IPS DF 19.7 (cell line): ENCODE measurements at regions not wholly inside any gene's neighbourhood (a gene's known extent, or its start where the extent isn't known, plus 50 kb on each side); places are given as distances from the start of the nearest gene placed in this dataset.
"Not testable (repeated sequence)": the region's sequence is repeated elsewhere in the genome, so short reads cannot be mapped to it uniquely, and the experiment has no call there.

Experiments
- DNase-seq: peaks from one replicate; pipeline ENCODE4 v3.0.0-alpha.2; 2013; ENCODE audit warnings: low read depth, low spot score

- DNase-seq: no peak
Measured at GRCh38 chr12:131571827-131572226, 139.1 kb upstream of the SFSWAP start.

GRCh38 chr12:131572626-131573025, 138.3 kb upstream of the SFSWAP start:
- no peak for DNase-seq

DNA sequence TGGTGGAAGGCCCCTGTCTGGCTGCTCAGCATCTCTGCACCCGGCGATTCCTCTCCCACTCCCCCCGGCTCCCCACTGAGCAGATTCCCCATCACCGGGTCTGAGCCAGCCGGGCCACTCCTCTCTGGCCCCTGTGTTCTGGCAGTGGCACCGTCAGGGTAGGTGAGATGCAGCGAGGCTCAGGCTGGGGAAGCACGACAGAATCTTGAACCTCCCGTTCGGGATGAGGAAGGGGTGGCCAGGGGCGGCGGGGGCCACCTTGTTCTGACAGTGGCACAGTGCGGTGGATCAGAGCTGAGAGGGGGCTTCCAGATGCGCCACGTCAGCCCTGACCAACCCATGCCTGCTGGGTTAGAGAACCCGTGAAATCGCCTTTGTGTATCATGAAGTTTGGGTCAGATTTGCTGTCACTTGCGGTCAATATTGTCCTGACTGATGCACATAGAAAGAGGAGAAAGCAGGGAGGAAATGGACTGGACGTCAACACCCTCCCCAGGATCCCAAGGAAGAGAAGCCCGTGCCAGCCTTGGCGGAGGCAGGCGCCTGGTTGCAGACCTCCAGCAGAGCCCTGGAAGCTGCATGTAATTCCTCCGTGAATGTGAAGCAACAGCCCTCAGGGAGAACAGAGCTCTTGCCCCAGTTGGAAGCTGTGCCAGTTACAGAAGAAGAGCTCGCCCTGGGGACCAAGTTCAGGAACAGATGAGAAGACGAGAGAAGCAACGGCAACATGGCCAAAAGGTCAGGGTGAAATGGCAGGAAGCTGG, 137.1 kb upstream of the SFSWAP start:
- no peak for DNase-seq

DNA sequence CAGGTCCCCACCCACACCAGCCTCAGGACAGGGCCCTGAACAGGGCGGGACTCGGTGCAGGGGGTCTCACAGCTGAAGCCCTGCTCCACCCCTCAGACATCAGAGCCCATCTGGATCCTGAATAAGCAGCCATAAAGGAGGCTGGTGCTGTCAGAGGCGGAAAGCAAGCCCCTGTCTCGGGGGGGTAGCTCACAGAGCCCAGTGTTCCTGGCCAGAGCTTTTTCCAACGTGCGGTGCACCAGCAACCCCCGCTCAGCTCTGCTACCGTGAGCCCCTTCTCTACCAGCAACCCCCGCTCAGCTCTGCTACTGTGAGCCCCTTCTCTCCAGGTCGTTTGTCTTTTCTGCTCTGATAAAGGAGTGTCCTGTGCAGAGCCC, 136.5 kb upstream of the SFSWAP start:
- DNase-seq: no peak

DNA sequence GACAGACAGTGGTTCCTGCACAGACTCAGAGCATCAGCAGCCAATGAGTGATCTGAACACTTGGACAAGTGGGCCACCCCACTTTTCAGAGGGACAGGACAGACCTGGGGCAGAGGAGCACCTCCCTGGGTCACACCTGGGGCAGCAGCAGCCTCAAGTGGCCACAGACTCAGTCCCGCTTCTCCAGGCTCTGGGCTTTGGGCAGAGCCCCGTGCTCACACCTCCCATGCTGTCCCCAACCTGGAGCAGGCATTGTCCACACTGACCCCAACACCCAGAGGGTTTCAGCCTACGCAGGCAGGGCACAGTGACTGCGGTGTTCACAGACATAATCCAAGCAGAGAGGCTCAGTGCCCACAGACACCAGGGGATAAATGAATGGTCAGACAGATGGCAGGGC, 135.5 kb upstream of the SFSWAP start:
- DNase-seq: no peak

DNA sequence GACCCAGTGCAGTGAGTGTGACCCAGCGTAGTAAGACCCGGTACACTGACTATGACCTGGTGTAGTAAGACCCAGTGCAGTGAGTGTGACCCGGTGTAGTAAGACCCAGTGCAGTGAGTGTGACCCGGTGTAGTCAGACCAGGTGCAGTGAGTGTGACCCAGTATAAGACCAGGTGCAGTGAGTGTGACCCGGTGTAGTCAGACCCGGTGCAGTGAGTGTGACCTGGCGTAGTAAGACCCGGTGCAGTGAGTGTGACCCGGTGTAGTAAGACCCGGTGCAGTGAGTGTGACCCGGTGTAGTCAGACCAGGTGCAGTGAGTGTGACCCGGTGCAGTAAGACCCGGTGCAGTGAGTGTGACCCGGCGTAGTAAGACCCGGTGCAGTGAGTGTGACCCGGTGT, 134.2 kb upstream of the SFSWAP start:
- not testable (repeated sequence) for DNase-seq

GRCh38 chr12:131577766-131578165, 133.1 kb upstream of the SFSWAP start:
- DNase-seq: no peak

- no peak for DNase-seq
Measured at GRCh38 chr12:131578828-131579470, 131.9 kb upstream of the SFSWAP start.

- DNase-seq: no peak
Measured at GRCh38 chr12:131583090-131583712, 127.7 kb upstream of the SFSWAP start.

DNA sequence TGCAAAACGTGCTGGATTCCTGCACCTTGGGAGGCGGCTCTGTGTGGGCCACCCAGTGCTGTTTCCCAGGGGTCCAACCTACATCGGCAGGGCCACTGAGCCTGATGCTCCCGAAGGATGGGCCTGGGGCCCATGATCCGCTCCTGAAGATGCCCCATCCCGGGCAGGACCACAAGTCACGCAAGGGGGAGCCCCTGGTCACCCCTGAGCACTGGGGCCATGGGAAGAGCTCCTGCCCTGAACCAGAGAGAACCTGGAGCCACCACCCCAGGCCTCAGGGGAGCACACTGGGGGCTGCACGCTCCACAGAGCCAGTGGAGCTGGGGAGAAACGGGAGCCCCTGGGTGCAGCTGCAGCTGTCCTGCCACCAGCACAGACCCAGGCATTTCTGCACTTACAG, 124.6 kb upstream of the SFSWAP start:
- DNase-seq: no peak

DNA sequence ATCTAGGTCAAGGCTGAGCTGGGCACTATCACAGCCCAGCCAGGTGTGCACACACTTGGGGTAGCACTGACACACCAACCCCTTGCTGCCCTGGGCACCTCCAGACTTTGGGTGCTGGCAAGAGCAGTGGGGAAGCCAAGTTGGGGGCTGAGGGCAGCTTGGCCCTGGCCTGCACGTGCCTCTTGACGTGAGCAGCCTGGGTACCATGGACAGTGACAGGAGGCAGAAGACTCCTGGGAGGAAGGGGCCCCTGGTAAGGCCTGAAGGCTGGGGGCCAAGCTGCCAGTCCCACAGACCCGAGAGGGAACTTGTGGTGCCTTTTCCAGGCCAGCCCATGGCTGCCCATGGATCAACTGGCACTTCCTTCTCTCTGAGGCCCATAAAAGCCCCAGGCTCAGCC, 124.1 kb upstream of the SFSWAP start:
- no peak for DNase-seq

- no peak for DNase-seq
Measured at GRCh38 chr12:131587565-131587964, 123.3 kb upstream of the SFSWAP start.

- DNase-seq: no peak
Measured at GRCh38 chr12:131589221-131589897, 121.5 kb upstream of the SFSWAP start.

DNA sequence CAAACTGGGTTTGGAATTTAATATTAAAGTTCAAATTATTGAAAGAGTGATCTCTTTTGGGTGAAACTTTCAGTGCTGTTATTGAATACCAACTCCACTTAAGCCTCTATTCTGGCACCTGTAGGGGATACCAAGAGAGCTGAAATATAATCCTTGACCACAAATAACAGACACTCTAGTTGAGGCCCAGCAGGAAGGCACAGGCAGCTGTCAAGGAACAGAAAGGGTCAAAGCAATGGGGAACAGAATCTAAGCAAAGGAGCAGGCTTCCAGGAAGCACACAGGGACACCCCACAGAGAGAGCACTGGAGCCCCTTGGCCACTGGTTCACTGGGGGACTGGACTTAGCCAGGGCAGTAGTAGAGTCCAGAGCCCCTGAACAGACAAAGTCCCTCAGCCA, 120.9 kb upstream of the SFSWAP start:
- no peak for DNase-seq

DNA sequence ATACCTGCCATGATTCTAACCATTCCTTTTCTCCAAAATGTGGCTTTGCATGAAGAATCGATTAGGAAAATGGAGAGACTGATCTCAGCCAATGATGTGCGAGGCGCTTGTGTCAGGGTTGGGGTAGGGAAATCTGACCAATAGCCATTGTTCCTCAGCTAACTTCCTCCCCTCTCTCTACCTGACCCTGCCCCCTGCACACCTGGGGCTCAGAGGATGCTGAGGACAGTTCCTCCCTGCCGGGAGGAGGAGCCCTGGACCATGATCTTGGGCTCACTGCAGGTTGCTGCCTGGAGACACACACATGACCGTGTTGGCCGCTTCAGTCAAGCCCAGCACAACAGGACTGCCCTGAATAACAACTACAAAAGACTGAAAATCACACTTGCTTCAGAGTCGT, 119.8 kb upstream of the SFSWAP start:
- no peak for DNase-seq

GRCh38 chr12:131591714-131592709, 118.9 kb upstream of the SFSWAP start:
- DNase-seq: no peak

- no peak for DNase-seq
Measured at GRCh38 chr12:131592972-131593371, 117.9 kb upstream of the SFSWAP start.

- no peak for DNase-seq
Measured at GRCh38 chr12:131593406-131593805, 117.5 kb upstream of the SFSWAP start.

- DNase-seq: no peak
Measured at GRCh38 chr12:131596115-131596514, 114.8 kb upstream of the SFSWAP start.

DNA sequence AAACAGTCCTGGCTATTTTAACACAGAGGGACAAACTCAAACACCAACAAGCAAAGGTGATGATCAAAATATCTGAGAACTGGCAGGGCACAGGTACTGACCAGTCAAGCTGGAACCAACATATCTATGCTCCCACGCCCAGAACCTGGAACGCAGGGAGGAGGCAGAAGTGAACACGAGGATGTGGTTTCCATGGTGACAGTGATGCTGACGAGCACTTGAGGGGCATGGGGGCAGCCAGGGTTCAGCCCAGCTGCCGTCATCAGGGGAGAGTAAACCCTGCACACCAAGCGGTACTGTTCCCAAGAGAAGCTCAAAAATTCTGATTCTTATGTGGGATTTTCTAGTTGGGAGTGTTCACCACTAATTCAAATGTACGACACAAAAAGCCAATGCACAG, 113.6 kb upstream of the SFSWAP start:
- DNase-seq: no peak

DNA sequence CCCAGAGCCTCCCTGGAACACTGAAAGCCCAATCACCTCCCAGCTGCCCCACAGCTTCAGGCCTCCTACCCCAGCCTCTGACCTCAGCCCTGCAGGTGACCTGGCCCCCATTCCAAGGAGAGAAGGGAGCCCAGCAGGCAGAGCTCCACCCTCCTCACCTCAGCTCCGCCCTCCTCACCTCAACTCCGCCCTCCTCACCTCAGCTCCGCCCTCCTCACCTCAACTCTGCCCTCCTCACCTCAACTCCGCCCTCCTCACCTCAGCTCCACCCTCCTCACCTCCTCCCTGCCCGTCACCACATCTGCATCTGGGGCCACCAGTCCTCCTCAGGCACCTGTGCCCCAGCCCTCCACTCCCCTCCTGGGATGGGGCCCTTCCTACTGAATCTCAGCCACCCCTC, 112.2 kb upstream of the SFSWAP start:
- no peak for DNase-seq
